HCT116 (cell line): ENCODE measurements at regions not wholly inside any gene's neighbourhood (a gene's known extent, or its start where the extent isn't known, plus 50 kb on each side); places are given as distances from the start of the nearest gene placed in this dataset.

Source experiments
- ATAC-seq: fragments of 200-7000 bp; cut with Tn5 transposase; 2 replicates; pipeline ENCODE4 v1.9.1; 2020; ENCODE audit warnings: mild to moderate bottlenecking, moderate library complexity
- BruUV-seq: library from RNA; stranded (reverse); fragments of 400-500 nt; replicated peaks from 2 replicates; lab custom pipeline; 2021; lab: Mats Ljungman, UMichigan
- CTCF ChIA-PET: fragments of 300-600 bp; sonication (Branson Sonifier 250); formaldehyde crosslinking; loops from one replicate; lab custom pipeline; 2021; ENCODE audit warnings: antibody characterized with exemption; lab: Charles Lee
- POLR2A ChIA-PET: fragments of 300-600, 350-600 bp; sonication (Branson Sonifier 250); formaldehyde crosslinking; loops from one replicate; lab custom pipeline; 2021; ENCODE audit warnings: antibody characterized with exemption; lab: Charles Lee
- RAD21 ChIA-PET, 2 experiments: fragments of 300-600 bp; sonication (Branson Sonifier 250); formaldehyde crosslinking; loops; one replicate each; lab custom pipeline; 2023; ENCODE audit warnings: low total read pairs in 2 of 2; ENCODE audit not compliant: uncharacterized antibody in 2 of 2, unreplicated experiment in 2 of 2, low non-redundant PET in 1 of 2; lab: Charles Lee
- DNase-seq: peaks from one replicate; pipeline ENCODE4 v3.0.0-alpha.2; 2010; ENCODE audit warnings: low read depth, low spot score
- H2AFZ ChIP-seq: fragments of 200-600 bp; shearing (Covaris generic), sonication (generic); 2 replicates; pipeline ENCODE4 v1.6.1; 2017; ENCODE audit warnings: low read depth, mixed run types, mixed read lengths, antibody characterized with exemption, low read length; ENCODE audit not compliant: poor library complexity, severe bottlenecking
- H3K27ac ChIP-seq: 2 replicates; pipeline ENCODE4 v1.5.1; 2012; ENCODE audit warnings: low read depth, low read length
- H3K27me3 ChIP-seq: fragments of 200-600 bp; sonication (generic); 2 replicates; pipeline ENCODE4 v1.6.1; 2016; ENCODE audit warnings: mixed run types, low read length, mixed read lengths; ENCODE audit not compliant: insufficient read depth
- H3K36me3 ChIP-seq, 2 experiments: fragments of 200-500 bp in 1 of 2; fragments of 200-600 bp in 1 of 2; sonication (Bioruptor generic) in 1 of 2; sonication (generic) in 1 of 2; 2 replicates each; pipeline versions ENCODE4 v1.5.1 to v1.6.1; 2014 to 2016; ENCODE audit warnings: low read length in 2 of 2, inconsistent platforms in 1 of 2, mixed read lengths in 1 of 2, mixed run types in 1 of 2; ENCODE audit not compliant: insufficient read depth in 2 of 2, control insufficient read depth in 1 of 2
- H3K4me1 ChIP-seq, 2 experiments: fragments of 200-600 bp in 1 of 2; sonication (generic) in 1 of 2; 2 replicates each; pipeline versions ENCODE4 v1.5.1 to v1.6.1; 2012 to 2017; ENCODE audit warnings: low read length in 2 of 2, inconsistent platforms in 1 of 2, mild to moderate bottlenecking in 1 of 2, mixed read lengths in 1 of 2, mixed run types in 1 of 2, moderate library complexity in 1 of 2; ENCODE audit not compliant: insufficient read depth in 2 of 2, control insufficient read depth in 1 of 2
- H3K4me2 ChIP-seq: fragments of 200-600 bp; sonication (generic); 2 replicates; pipeline ENCODE4 v1.6.1; 2017; ENCODE audit warnings: mixed run types, low read length, mixed read lengths
- H3K4me3 ChIP-seq, 2 experiments: fragments of 200-600 bp in 1 of 2; sonication (generic) in 1 of 2; replicated peaks in 1 of 2; 2 replicates each; pipeline ENCODE4 v1.5.1; 2011 to 2016; ENCODE audit warnings: low read length in 2 of 2, control low read depth in 1 of 2, low read depth in 1 of 2, mild to moderate bottlenecking in 1 of 2, mixed read lengths in 1 of 2, mixed run types in 1 of 2
- H3K79me2 ChIP-seq: fragments of 200-600 bp; sonication (generic); 2 replicates; pipeline ENCODE4 v1.6.1; 2017; ENCODE audit warnings: mild to moderate bottlenecking, mixed run types, low read length, moderate library complexity, mixed read lengths; ENCODE audit not compliant: insufficient read depth
- H3K9ac ChIP-seq: fragments of 200-600 bp; sonication (generic); 2 replicates; pipeline ENCODE4 v1.6.1; 2016; ENCODE audit warnings: low read length, mixed read lengths
- H3K9me2 ChIP-seq: fragments of 200-600 bp; sonication (generic), shearing (Covaris generic); 2 replicates; pipeline ENCODE4 v1.6.1; 2017; ENCODE audit warnings: mixed run types, mild to moderate bottlenecking, moderate library complexity; ENCODE audit not compliant: insufficient read depth
- H3K9me3 ChIP-seq, 2 experiments: fragments of 200-500 bp in 1 of 2; fragments of 200-600 bp in 1 of 2; sonication (Bioruptor generic) in 1 of 2; sonication (generic) in 1 of 2; 2 replicates each; pipeline ENCODE4 v1.6.1; 2014 to 2017; ENCODE audit warnings: low read length in 2 of 2, mixed read lengths in 2 of 2, inconsistent platforms in 1 of 2, low read depth in 1 of 2, mild to moderate bottlenecking in 1 of 2, mixed run types in 1 of 2, moderate library complexity in 1 of 2; ENCODE audit not compliant: control insufficient read depth in 1 of 2, insufficient read depth in 1 of 2
- H4K20me1 ChIP-seq: fragments of 200-600 bp; sonication (generic), shearing (Covaris generic); 2 replicates; pipeline ENCODE4 v1.6.1; 2017; ENCODE audit warnings: mixed run types, mild to moderate bottlenecking, moderate library complexity; ENCODE audit not compliant: insufficient read depth
- CBX3 ChIP-seq: IDR thresholded peaks from 2 replicates; pipeline ENCODE4 v1.6.1; 2012; ENCODE audit warnings: low read depth
- CTCF ChIP-seq, 3 experiments: fragments of 200-600 bp in 1 of 3; sonication (generic) in 1 of 3; IDR thresholded peaks in 2 of 3; conservative IDR thresholded peaks in 1 of 3; 2 replicates each; pipeline ENCODE4 v1.5.1; 2012 to 2017; ENCODE audit warnings: low read depth in 2 of 3, low read length in 2 of 3, antibody characterized with exemption in 1 of 3, borderline replicate concordance in 1 of 3, control low read depth in 1 of 3, mild to moderate bottlenecking in 1 of 3, mixed read lengths in 1 of 3, mixed run types in 1 of 3, moderate library complexity in 1 of 3; ENCODE audit not compliant: insufficient read depth in 1 of 3
- EZH2 ChIP-seq: fragments of 200-600 bp; sonication (generic); IDR thresholded peaks from 2 replicates; pipeline ENCODE4 v1.6.1; 2017; ENCODE audit warnings: antibody characterized with exemption, mixed run types
- FOSL1 ChIP-seq: IDR thresholded peaks from 2 replicates; pipeline ENCODE4 v1.6.1; 2012; ENCODE audit warnings: low read depth
- JUND ChIP-seq: IDR thresholded peaks from 2 replicates; pipeline ENCODE4 v1.6.1; 2012
- POLR2A ChIP-seq: IDR thresholded peaks from 2 replicates; pipeline ENCODE4 v1.7.0; 2011; ENCODE audit warnings: borderline replicate concordance; ENCODE audit not compliant: insufficient read depth, insufficient read length; ENCODE audit errors: extremely low read depth
- POLR2AphosphoS5 ChIP-seq: IDR thresholded peaks from 2 replicates; pipeline ENCODE4 v1.6.1; 2011; ENCODE audit warnings: mild to moderate bottlenecking, low read depth, low read length, moderate library complexity
- SP1 ChIP-seq: IDR thresholded peaks from 2 replicates; pipeline ENCODE4 v1.6.1; 2012; ENCODE audit warnings: low read depth
- TCF7L2 ChIP-seq: IDR thresholded peaks from 2 replicates; pipeline ENCODE4 v1.7.0; 2011; ENCODE audit warnings: borderline replicate concordance, inconsistent platforms; ENCODE audit not compliant: insufficient read depth, insufficient read length; ENCODE audit errors: extremely low read depth
- YY1 ChIP-seq: IDR thresholded peaks from 2 replicates; pipeline ENCODE4 v1.6.1; 2011; ENCODE audit warnings: low read length, low read depth, moderate library complexity, mild to moderate bottlenecking; ENCODE audit not compliant: insufficient replicate concordance; ENCODE audit errors: extremely low read depth
- ZFX ChIP-seq: fragments of 450-650 bp; IDR thresholded peaks from 2 replicates; pipeline ENCODE4 v1.6.1; 2017
- ZNF274 ChIP-seq: fragments of 200-500 bp; sonication (Bioruptor generic); IDR thresholded peaks from 2 replicates; pipeline ENCODE4 v1.6.1; 2014; ENCODE audit warnings: mild to moderate bottlenecking, low read depth, low read length, inconsistent platforms
- intact Hi-C: fragments of 100-400 bp; cut with micrococcal nuclease; formaldehyde crosslinking; loops from 2 replicates; pipeline ENCODE4 v1.10.0; 2022

GRCh38 chr4:184929476-184929875 is 88.8 kb upstream of the HELT start:
- no peaks in the 10 kb centered on the region for H3K9me3 ChIP-seq
- H3K36me3 ChIP-seq, result no peaks in the 10 kb centered on the region
- intact Hi-C loops, result no loop called here
- H4K20me1 ChIP-seq, result no peaks in the 10 kb centered on the region
- no peak for ATAC-seq
- ChIA-PET CTCF (no interaction called here), POLR2A (no interaction called here), RAD21 (no interaction called here)
- no peak overlapping the region for H3K27ac ChIP-seq
- no TSS peak for BruUV-seq
- TF ChIP-seq ZFX (no peak), POLR2A (no peak), FOSL1 (no peak), ZNF274 (no peak), EZH2 (no peak), SP1 (no peak), JUND (no peak), CTCF (IDR thresholded peaks at IDR 0.05 in 2 of 3, conservative IDR thresholded peaks at IDR 0.05 in 1 of 3; ENCODE audit: borderline replicate concordance in 1 of 3, insufficient read depth in 1 of 3, low read depth in 2 of 3, low read length in 2 of 3) (no peak), TCF7L2 (no peak), POLR2AphosphoS5 (no peak), CBX3 (no peak), YY1 (no peak)
- no peaks in the 10 kb centered on the region for H3K4me1 ChIP-seq
- H3K79me2 ChIP-seq, result no peaks in the 10 kb centered on the region
- no peaks in the 10 kb centered on the region for H3K27me3 ChIP-seq
- H3K9ac ChIP-seq, result no peak overlapping the region
- no peaks in the 10 kb centered on the region for H3K9me2 ChIP-seq
- no peak overlapping the region for H3K4me2 ChIP-seq
- DNase-seq, result no peak
- H2AFZ ChIP-seq, result no peak overlapping the region
- no peak overlapping the region for H3K4me3 ChIP-seq
